Left forelimb (tissue), 1 donor: ENCODE measurements at regions not wholly inside any gene's neighbourhood (a gene's known extent, or its start where the extent isn't known, plus 50 kb on each side); places are given as distances from the start of the nearest gene placed in this dataset.
"Not testable (repeated sequence)": the region's sequence is repeated elsewhere in the genome, so short reads cannot be mapped to it uniquely, and the experiment has no call there.

Experiments
- DNase-seq: peaks from one replicate; pipeline ENCODE4 v3.0.0-alpha.2; 2018; ENCODE audit warnings: low spot score

GRCh38 chrX:55813150-55813549, 95.6 kb downstream of the RRAGB start:
- no peak for DNase-seq

GRCh38 chrX:55815546-55815945, 98.0 kb downstream of the RRAGB start:
- no peak for DNase-seq

GRCh38 chrX:55816023-55816422, 98.5 kb downstream of the RRAGB start:
- no peak for DNase-seq

- DNase-seq: no peak
These were observed 101.3 kb downstream of the RRAGB start for GRCh38 chrX:55818673-55819375.

GRCh38 chrX:55839485-55839884, 121.9 kb downstream of the RRAGB start:
- no peak for DNase-seq

GRCh38 chrX:55841962-55842752, 124.6 kb downstream of the RRAGB start:
- DNase-seq: no peak

- not testable (repeated sequence) for DNase-seq
These were observed 149.2 kb downstream of the RRAGB start for GRCh38 chrX:55866779-55867178.

GRCh38 chrX:55867181-55867651, 149.7 kb downstream of the RRAGB start:
- no peak for DNase-seq

GRCh38 chrX:55867708-55868107, 150.2 kb downstream of the RRAGB start:
- DNase-seq: no peak

GRCh38 chrX:55874807-55875206, 157.3 kb downstream of the RRAGB start:
- no peak for DNase-seq

- DNase-seq: not testable (repeated sequence)
These were observed 166.0 kb downstream of the RRAGB start for GRCh38 chrX:55883541-55883940.

- peak; percentile 63 for DNase-seq
These were observed 190.5 kb downstream of the RRAGB start for GRCh38 chrX:55907968-55908607.

- DNase-seq: no peak
These were observed 191.2 kb downstream of the RRAGB start for GRCh38 chrX:55908661-55909212.

- DNase-seq: no peak
These were observed 202.0 kb downstream of the RRAGB start for GRCh38 chrX:55919367-55920221.

- DNase-seq: no peak
These were observed 207.0 kb downstream of the RRAGB start for GRCh38 chrX:55924574-55924973.

GRCh38 chrX:55928529-55928928, 211.0 kb downstream of the RRAGB start:
- DNase-seq: not testable (repeated sequence)
